Smooth muscle cell of the brain vasculature (primary cell): ENCODE measurements at regions not wholly inside any gene's neighbourhood (a gene's known extent, or its start where the extent isn't known, plus 50 kb on each side); places are given as distances from the start of the nearest gene placed in this dataset.
"Not testable (repeated sequence)": the region's sequence is repeated elsewhere in the genome, so short reads cannot be mapped to it uniquely, and the experiment has no call there.

Experiments used
- DNase-seq: peaks from one replicate; pipeline ENCODE4 v3.0.0-alpha.2; 2012; ENCODE audit warnings: low read depth, low spot score

DNA sequence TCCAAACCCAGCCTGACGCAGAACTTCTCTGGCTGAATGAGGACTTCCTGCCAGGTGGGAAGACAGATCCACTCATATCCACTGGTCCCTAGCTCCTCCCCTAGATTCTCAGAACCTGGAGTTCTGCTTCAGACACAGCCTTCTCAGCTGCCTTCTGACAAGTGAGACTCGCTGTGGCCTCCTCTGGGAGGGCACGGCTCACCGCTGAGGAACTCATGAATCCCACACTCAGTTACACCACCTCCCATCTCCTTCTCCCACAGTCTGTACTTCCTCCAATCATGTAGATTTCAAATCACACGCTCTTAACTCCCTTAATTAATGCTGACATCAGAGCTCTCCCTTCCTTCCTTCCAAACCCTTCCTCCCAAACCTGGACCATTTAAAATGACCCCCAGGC is 86.4 kb upstream of the TMEM45B start:
- DNase-seq: no peak

DNA sequence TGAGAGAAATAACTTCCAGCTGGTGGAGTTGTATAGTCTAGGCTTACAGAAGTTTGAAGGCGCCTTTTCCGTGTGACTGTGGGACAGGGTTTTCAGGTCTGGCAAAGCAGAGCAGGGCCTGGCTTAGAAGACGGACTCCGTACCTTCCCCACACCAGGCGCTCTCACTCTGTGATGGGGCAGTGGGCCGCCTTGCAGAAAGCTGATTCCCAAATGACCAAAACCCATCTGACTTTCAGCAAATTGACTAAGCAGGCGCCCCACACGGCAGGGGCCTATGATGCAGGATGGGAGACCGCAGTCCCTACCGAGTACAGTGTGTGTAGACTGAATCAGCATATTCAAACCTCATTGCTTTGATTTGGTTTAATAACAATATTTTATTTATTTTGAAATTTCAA is 85.8 kb upstream of the TMEM45B start:
- no peak for DNase-seq

- DNase-seq: no peak
Measured at GRCh38 chr11:129731316-129731715, 84.3 kb upstream of the TMEM45B start.

GRCh38 chr11:129732941-129733340 is 82.7 kb upstream of the TMEM45B start:
- DNase-seq: no peak

DNA sequence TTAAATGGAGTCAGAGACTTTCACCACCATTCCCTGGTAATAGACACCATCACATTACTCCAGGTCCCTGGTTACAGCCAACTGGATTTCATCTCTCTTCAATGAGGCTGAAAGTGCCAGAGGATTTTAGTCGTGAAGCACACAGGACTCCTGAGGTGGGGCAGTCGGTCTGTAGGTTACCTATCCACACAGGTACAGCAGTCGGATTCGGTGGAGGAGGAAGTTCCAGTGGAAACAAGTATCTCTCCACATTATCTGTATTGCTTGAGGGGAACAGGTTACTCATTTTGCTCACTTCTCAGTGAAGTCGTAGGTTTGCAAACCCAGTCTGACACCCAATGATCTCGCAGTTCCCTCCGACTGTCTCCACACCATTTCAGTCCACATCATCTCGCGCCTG is 82.3 kb upstream of the TMEM45B start:
- DNase-seq: no peak

GRCh38 chr11:129733981-129734380 is 81.7 kb upstream of the TMEM45B start:
- no peak for DNase-seq

- no peak for DNase-seq
Measured at GRCh38 chr11:129734654-129735053, 81.0 kb upstream of the TMEM45B start.

- no peak for DNase-seq
Measured at GRCh38 chr11:129737831-129738230, 77.8 kb upstream of the TMEM45B start.

DNA sequence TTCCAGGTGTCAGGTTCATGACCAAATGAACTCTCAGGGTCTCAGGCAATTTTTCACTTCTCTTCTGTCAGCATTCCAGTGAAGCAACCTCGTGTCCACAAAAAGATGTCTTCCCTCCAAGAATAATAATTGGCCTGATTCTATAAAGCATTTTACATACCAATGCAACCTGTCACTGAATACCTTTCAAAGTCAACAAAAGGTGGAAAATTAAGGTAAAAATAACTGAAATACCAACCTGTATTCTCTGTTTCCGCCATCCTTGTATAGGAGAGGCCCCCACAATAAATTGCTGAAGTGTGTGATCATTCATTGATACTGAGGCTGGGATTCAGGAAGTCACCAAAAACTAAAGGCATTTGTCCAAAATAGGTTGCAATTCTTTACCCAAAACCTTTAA is 77.4 kb upstream of the TMEM45B start:
- no peak for DNase-seq

- no peak for DNase-seq
Measured at GRCh38 chr11:129739339-129739738, 76.3 kb upstream of the TMEM45B start.

DNA sequence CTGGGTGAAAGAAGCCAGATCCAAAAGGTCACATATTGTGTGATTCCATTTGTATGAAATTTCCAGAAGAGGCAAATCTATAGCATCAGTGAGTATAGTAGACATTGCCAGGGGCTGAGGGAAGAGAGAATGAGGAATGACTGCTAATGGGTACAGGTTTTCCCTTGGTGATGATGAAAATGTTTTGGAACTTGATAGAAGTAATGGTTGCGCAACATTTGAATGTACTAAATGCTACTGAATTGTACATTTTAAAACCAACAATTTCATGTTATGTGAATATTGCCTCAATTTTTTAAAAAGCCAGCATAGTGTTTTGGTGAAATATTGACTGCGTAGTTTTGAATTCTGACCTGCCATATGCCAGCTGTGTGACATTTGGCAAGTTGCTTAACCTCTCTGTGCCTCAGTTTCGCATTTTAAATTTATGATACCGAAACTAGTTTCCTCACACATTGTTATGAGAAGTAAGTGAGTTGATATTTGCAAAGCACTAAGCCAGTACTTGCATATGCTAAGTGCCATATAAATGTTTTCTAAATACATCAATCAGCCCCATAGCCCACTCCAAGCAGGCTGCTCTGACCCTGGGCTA is 75.4 kb upstream of the TMEM45B start:
- no peak for DNase-seq

DNA sequence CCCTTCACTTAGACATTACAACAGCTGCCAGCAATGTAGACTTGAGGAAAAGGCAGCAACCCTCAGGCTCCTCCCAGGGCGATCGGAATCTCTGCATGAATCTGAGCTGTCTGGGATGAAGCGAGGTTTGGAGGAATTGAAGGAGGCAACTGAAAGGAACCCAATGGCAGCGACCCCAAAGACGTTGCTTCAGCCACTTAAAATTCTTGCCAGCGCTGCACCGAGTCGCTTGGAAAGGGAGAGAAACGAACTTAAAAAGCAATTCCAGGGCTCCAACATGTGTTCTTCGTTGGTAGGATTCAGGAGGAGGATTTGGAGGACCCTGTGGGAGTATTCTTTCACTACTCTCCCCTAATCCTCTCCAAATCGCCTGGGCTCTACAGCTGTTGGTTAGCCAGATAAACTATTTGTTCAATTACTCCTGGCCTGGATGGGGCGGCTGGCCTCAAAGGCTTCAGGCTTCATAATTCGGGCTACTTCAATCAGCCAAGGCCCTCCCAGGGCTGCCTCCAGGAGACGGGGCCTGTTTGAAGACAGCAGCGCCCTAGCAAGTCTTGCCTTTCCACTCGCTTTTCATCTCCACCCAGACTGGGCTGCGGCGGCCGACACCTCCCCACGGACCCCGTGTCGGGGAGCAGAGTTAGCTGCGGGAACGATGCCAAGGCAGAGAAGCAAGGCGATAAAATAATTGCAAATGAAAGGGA is 72.4 kb upstream of the TMEM45B start:
- DNase-seq: no peak

DNA sequence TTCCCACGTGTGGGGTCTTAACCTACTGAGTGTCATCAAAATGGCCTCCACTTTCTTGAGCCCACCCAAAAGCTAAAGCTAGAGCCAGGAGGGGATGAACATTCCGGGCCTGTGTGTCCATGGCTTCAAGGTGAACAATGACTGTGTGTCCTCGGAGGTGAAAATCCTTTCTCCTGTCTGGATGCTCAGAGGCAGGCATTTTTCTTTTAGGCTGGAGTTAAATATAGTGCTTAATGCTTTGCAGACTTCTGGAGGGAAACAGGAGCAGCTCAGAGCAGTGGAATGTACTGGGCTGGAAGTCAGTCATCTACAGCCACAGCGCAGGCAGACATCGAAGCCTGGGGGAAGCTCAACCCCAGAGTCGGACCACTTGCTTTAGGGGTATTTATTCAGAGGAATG is 68.6 kb upstream of the TMEM45B start:
- DNase-seq: no peak

DNA sequence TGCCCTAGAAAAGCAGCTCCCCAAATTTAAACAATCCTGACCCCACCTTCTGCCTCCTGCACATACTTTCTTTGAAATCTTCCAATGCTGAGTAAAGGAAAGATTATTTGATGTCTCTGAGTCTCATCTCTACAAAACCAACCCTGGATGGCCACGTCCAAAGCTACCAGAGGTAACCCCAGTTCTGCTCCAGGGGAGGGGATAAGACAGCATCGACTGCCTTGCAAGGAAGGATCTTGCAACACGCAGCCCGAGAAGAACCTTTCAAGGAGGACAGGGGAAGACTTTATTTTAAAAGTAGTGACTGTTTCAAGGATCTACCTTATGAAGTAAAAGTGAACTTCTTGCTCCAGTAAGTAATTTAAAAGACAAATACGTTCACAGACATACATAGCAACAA is 66.5 kb upstream of the TMEM45B start:
- no peak for DNase-seq

- DNase-seq: no peak
Measured at GRCh38 chr11:129750343-129751292, 65.0 kb upstream of the TMEM45B start.

GRCh38 chr11:129751511-129751910 is 64.1 kb upstream of the TMEM45B start:
- no peak for DNase-seq

GRCh38 chr11:129763569-129763968 is 52.1 kb upstream of the TMEM45B start:
- not testable (repeated sequence) for DNase-seq

GRCh38 chr11:129764204-129764603 is 51.4 kb upstream of the TMEM45B start:
- not testable (repeated sequence) for DNase-seq
